ENCODE measurements at regions not wholly inside any gene's neighbourhood (a gene's known extent, or its start where the extent isn't known, plus 50 kb on each side); places are given as distances from the start of the nearest gene placed in this dataset.

GRCh38 chr3:61464518-61465140 lies 96.7 kb upstream of the PTPRG start:
- no peaks in the 10 kb centered on the region for H3K4me1 ChIP-seq (ENCODE audit: control insufficient read depth, insufficient read depth, low read length)
- no peak overlapping the region for H3K27ac ChIP-seq (ENCODE audit: extremely low read depth, low read depth, low read length)
- no peaks in the 10 kb centered on the region for H3K9me3 ChIP-seq (ENCODE audit: control insufficient read depth, insufficient read depth, low read depth, low read length)
- H3K36me3 ChIP-seq (ENCODE audit: control insufficient read depth in 2 of 2, insufficient read depth in 1 of 2, low read length in 2 of 2), result no peaks in the 10 kb centered on the region
- TF ChIP-seq ZNF544 (tag by site-specific recombination; IDR thresholded peaks at IDR 0.05) (no peak), SALL2 (tag by site-specific recombination; IDR thresholded peaks at IDR 0.05; ENCODE audit: borderline replicate concordance) (no peak), ZNF146 (tag by site-specific recombination; IDR thresholded peaks at IDR 0.05) (no peak), SETDB1 (IDR thresholded peaks at IDR 0.05; ENCODE audit: insufficient read length, low read length) (no peak), IKZF3 (tag by site-specific recombination; IDR thresholded peaks at IDR 0.05) (no peak), ZNF785 (tag by site-specific recombination; IDR thresholded peaks at IDR 0.05) (no peak), SP2 (tag by site-specific recombination; IDR thresholded peaks at IDR 0.05) (no peak), PBX3 (CRISPR knock-in tag; IDR thresholded peaks at IDR 0.05) (no peak), ZNF214 (tag by site-specific recombination; IDR thresholded peaks at IDR 0.05; ENCODE audit: borderline replicate concordance) (no peak), ZNF416 (tag by site-specific recombination; IDR thresholded peaks at IDR 0.05) (no peak), ZNF433 (tag by site-specific recombination; IDR thresholded peaks at IDR 0.05; ENCODE audit: low read depth) (no peak)
- ChIA-PET POLR2A (no interaction called here), CTCF (interaction anchor here (0.5 kb wide), 1 partner anchor 398 kb away, joined by 3 read pairs; no protein-coding TSS in a partner anchor)
- H3K4me3 ChIP-seq (ENCODE audit: low read depth, low read length), result no peak overlapping the region

DNA sequence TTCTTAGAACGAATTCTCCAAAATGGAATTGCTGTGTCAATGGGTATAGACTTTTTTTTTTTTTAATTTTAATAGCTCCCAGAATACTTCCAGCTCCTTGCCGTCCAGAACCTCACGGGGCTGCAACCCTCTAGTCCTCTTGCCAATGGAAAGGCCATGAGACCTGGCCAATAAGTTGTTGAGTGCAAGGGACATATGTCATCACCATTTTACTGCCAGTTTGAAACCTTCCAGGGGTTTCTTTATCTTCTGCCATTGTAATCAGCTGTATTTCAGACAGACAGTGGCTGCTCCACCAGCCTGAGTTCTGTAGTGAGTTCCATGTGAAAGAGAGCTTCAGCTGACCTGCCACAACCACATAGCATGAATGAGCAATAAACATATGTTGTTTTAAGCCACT lies 95.0 kb upstream of the PTPRG start:
- no peaks in the 10 kb centered on the region for H3K9me3 ChIP-seq (ENCODE audit: control insufficient read depth, insufficient read depth, low read depth, low read length)
- H3K27ac ChIP-seq (ENCODE audit: extremely low read depth, low read depth, low read length), result no peak overlapping the region
- ChIA-PET POLR2A (no interaction called here), CTCF (no interaction called here)
- H3K36me3 ChIP-seq (ENCODE audit: control insufficient read depth in 2 of 2, insufficient read depth in 1 of 2, low read length in 2 of 2), result no peaks in the 10 kb centered on the region
- H3K4me3 ChIP-seq (ENCODE audit: low read depth, low read length), result no peak overlapping the region
- no peaks in the 10 kb centered on the region for H3K4me1 ChIP-seq (ENCODE audit: control insufficient read depth, insufficient read depth, low read length)
- TF ChIP-seq ZNF561 (tag by site-specific recombination; IDR thresholded peaks at IDR 0.05; ENCODE audit: borderline replicate concordance) (no peak), ZNF24 (tag by site-specific recombination; IDR thresholded peaks at IDR 0.05) (no peak), KLF17 (tag by site-specific recombination; IDR thresholded peaks at IDR 0.05) (no peak), ZNF785 (tag by site-specific recombination; IDR thresholded peaks at IDR 0.05) (no peak), PRDM4 (tag by site-specific recombination; IDR thresholded peaks at IDR 0.05) (no peak), SP7 (tag by site-specific recombination; IDR thresholded peaks at IDR 0.05) (no peak), ZNF521 (tag by site-specific recombination; IDR thresholded peaks at IDR 0.05) (no peak), ZNF394 (tag by site-specific recombination; IDR thresholded peaks at IDR 0.05; ENCODE audit: borderline replicate concordance) (no peak), ZNF146 (tag by site-specific recombination; IDR thresholded peaks at IDR 0.05) (no peak), ZNF423 (tag by site-specific recombination; IDR thresholded peaks at IDR 0.05) (no peak), ZNF37A (tag by site-specific recombination; IDR thresholded peaks at IDR 0.05) (no peak), ZSCAN23 (tag by site-specific recombination; IDR thresholded peaks at IDR 0.05) (no peak), ZNF544 (tag by site-specific recombination; IDR thresholded peaks at IDR 0.05) (no peak), ZNF404 (tag by site-specific recombination; IDR thresholded peaks at IDR 0.05) (no peak), ZNF639 (tag by site-specific recombination; IDR thresholded peaks at IDR 0.05) (no peak), HOXA7 (CRISPR knock-in tag; IDR thresholded peaks at IDR 0.05; ENCODE audit: borderline replicate concordance) (no peak), ZNF792 (tag by site-specific recombination; IDR thresholded peaks at IDR 0.05) (no peak)
- TF ChIP-seq, protein P1, sequence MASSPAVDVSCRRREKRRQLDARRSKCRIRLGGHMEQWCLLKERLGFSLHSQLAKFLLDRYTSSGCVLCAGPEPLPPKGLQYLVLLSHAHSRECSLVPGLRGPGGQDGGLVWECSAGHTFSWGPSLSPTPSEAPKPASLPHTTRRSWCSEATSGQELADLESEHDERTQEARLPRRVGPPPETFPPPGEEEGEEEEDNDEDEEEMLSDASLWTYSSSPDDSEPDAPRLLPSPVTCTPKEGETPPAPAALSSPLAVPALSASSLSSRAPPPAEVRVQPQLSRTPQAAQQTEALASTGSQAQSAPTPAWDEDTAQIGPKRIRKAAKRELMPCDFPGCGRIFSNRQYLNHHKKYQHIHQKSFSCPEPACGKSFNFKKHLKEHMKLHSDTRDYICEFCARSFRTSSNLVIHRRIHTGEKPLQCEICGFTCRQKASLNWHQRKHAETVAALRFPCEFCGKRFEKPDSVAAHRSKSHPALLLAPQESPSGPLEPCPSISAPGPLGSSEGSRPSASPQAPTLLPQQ (tag by site-specific recombination; IDR thresholded peaks at IDR 0.05), result no peak

Data from HEK293 (cell line).